HCT116 (cell line): ENCODE measurements at regions not wholly inside any gene's neighbourhood (a gene's known extent, or its start where the extent isn't known, plus 50 kb on each side); places are given as distances from the start of the nearest gene placed in this dataset.

Experiments used
- ATAC-seq: fragments of 200-7000 bp; cut with Tn5 transposase; 2 replicates; pipeline ENCODE4 v1.9.1; 2020; ENCODE audit warnings: mild to moderate bottlenecking, moderate library complexity
- BruUV-seq: library from RNA; stranded (reverse); fragments of 400-500 nt; replicated peaks from 2 replicates; lab custom pipeline; 2021; lab: Mats Ljungman, UMichigan
- CTCF ChIA-PET: fragments of 300-600 bp; sonication (Branson Sonifier 250); formaldehyde crosslinking; loops from one replicate; lab custom pipeline; 2021; ENCODE audit warnings: antibody characterized with exemption; lab: Charles Lee
- POLR2A ChIA-PET: fragments of 300-600, 350-600 bp; sonication (Branson Sonifier 250); formaldehyde crosslinking; loops from one replicate; lab custom pipeline; 2021; ENCODE audit warnings: antibody characterized with exemption; lab: Charles Lee
- RAD21 ChIA-PET, 2 experiments: fragments of 300-600 bp; sonication (Branson Sonifier 250); formaldehyde crosslinking; loops; one replicate each; lab custom pipeline; 2023; ENCODE audit warnings: low total read pairs in 2 of 2; ENCODE audit not compliant: uncharacterized antibody in 2 of 2, unreplicated experiment in 2 of 2, low non-redundant PET in 1 of 2; lab: Charles Lee
- DNase-seq: peaks from one replicate; pipeline ENCODE4 v3.0.0-alpha.2; 2010; ENCODE audit warnings: low read depth, low spot score
- H2AFZ ChIP-seq: fragments of 200-600 bp; shearing (Covaris generic), sonication (generic); 2 replicates; pipeline ENCODE4 v1.6.1; 2017; ENCODE audit warnings: low read depth, mixed run types, mixed read lengths, antibody characterized with exemption, low read length; ENCODE audit not compliant: poor library complexity, severe bottlenecking
- H3K27ac ChIP-seq: 2 replicates; pipeline ENCODE4 v1.5.1; 2012; ENCODE audit warnings: low read depth, low read length
- H3K27me3 ChIP-seq: fragments of 200-600 bp; sonication (generic); 2 replicates; pipeline ENCODE4 v1.6.1; 2016; ENCODE audit warnings: mixed run types, low read length, mixed read lengths; ENCODE audit not compliant: insufficient read depth
- H3K36me3 ChIP-seq, 2 experiments: fragments of 200-500 bp in 1 of 2; fragments of 200-600 bp in 1 of 2; sonication (Bioruptor generic) in 1 of 2; sonication (generic) in 1 of 2; 2 replicates each; pipeline versions ENCODE4 v1.5.1 to v1.6.1; 2014 to 2016; ENCODE audit warnings: low read length in 2 of 2, inconsistent platforms in 1 of 2, mixed read lengths in 1 of 2, mixed run types in 1 of 2; ENCODE audit not compliant: insufficient read depth in 2 of 2, control insufficient read depth in 1 of 2
- H3K4me1 ChIP-seq, 2 experiments: fragments of 200-600 bp in 1 of 2; sonication (generic) in 1 of 2; 2 replicates each; pipeline versions ENCODE4 v1.5.1 to v1.6.1; 2012 to 2017; ENCODE audit warnings: low read length in 2 of 2, inconsistent platforms in 1 of 2, mild to moderate bottlenecking in 1 of 2, mixed read lengths in 1 of 2, mixed run types in 1 of 2, moderate library complexity in 1 of 2; ENCODE audit not compliant: insufficient read depth in 2 of 2, control insufficient read depth in 1 of 2
- H3K4me2 ChIP-seq: fragments of 200-600 bp; sonication (generic); 2 replicates; pipeline ENCODE4 v1.6.1; 2017; ENCODE audit warnings: mixed run types, low read length, mixed read lengths
- H3K4me3 ChIP-seq, 2 experiments: fragments of 200-600 bp in 1 of 2; sonication (generic) in 1 of 2; replicated peaks in 1 of 2; 2 replicates each; pipeline ENCODE4 v1.5.1; 2011 to 2016; ENCODE audit warnings: low read length in 2 of 2, control low read depth in 1 of 2, low read depth in 1 of 2, mild to moderate bottlenecking in 1 of 2, mixed read lengths in 1 of 2, mixed run types in 1 of 2
- H3K79me2 ChIP-seq: fragments of 200-600 bp; sonication (generic); 2 replicates; pipeline ENCODE4 v1.6.1; 2017; ENCODE audit warnings: mild to moderate bottlenecking, mixed run types, low read length, moderate library complexity, mixed read lengths; ENCODE audit not compliant: insufficient read depth
- H3K9ac ChIP-seq: fragments of 200-600 bp; sonication (generic); 2 replicates; pipeline ENCODE4 v1.6.1; 2016; ENCODE audit warnings: low read length, mixed read lengths
- H3K9me2 ChIP-seq: fragments of 200-600 bp; sonication (generic), shearing (Covaris generic); 2 replicates; pipeline ENCODE4 v1.6.1; 2017; ENCODE audit warnings: mixed run types, mild to moderate bottlenecking, moderate library complexity; ENCODE audit not compliant: insufficient read depth
- H3K9me3 ChIP-seq, 2 experiments: fragments of 200-500 bp in 1 of 2; fragments of 200-600 bp in 1 of 2; sonication (Bioruptor generic) in 1 of 2; sonication (generic) in 1 of 2; 2 replicates each; pipeline ENCODE4 v1.6.1; 2014 to 2017; ENCODE audit warnings: low read length in 2 of 2, mixed read lengths in 2 of 2, inconsistent platforms in 1 of 2, low read depth in 1 of 2, mild to moderate bottlenecking in 1 of 2, mixed run types in 1 of 2, moderate library complexity in 1 of 2; ENCODE audit not compliant: control insufficient read depth in 1 of 2, insufficient read depth in 1 of 2
- H4K20me1 ChIP-seq: fragments of 200-600 bp; sonication (generic), shearing (Covaris generic); 2 replicates; pipeline ENCODE4 v1.6.1; 2017; ENCODE audit warnings: mixed run types, mild to moderate bottlenecking, moderate library complexity; ENCODE audit not compliant: insufficient read depth
- CBX3 ChIP-seq: IDR thresholded peaks from 2 replicates; pipeline ENCODE4 v1.6.1; 2012; ENCODE audit warnings: low read depth
- CEBPB ChIP-seq: IDR thresholded peaks from 2 replicates; pipeline ENCODE4 v1.6.1; 2012; ENCODE audit warnings: low read depth
- EGR1 ChIP-seq: IDR thresholded peaks from 2 replicates; pipeline ENCODE4 v1.6.1; 2012; ENCODE audit warnings: low read depth
- ELF1 ChIP-seq: IDR thresholded peaks from 2 replicates; pipeline ENCODE4 v1.6.1; 2012; ENCODE audit warnings: low read depth, borderline replicate concordance
- EZH2 ChIP-seq: fragments of 200-600 bp; sonication (generic); IDR thresholded peaks from 2 replicates; pipeline ENCODE4 v1.6.1; 2017; ENCODE audit warnings: antibody characterized with exemption, mixed run types
- EZH2phosphoT487 ChIP-seq: fragments of 200-600 bp; IDR thresholded peaks from 2 replicates; pipeline ENCODE4 v1.6.1; 2018; ENCODE audit warnings: antibody characterized with exemption, borderline replicate concordance
- FOSL1 ChIP-seq: IDR thresholded peaks from 2 replicates; pipeline ENCODE4 v1.6.1; 2012; ENCODE audit warnings: low read depth
- JUND ChIP-seq: IDR thresholded peaks from 2 replicates; pipeline ENCODE4 v1.6.1; 2012
- POLR2A ChIP-seq: IDR thresholded peaks from 2 replicates; pipeline ENCODE4 v1.7.0; 2011; ENCODE audit warnings: borderline replicate concordance; ENCODE audit not compliant: insufficient read depth, insufficient read length; ENCODE audit errors: extremely low read depth
- POLR2AphosphoS5 ChIP-seq: IDR thresholded peaks from 2 replicates; pipeline ENCODE4 v1.6.1; 2011; ENCODE audit warnings: mild to moderate bottlenecking, low read depth, low read length, moderate library complexity
- RAD21 ChIP-seq: IDR thresholded peaks from 2 replicates; pipeline ENCODE4 v1.6.1; 2012; ENCODE audit warnings: low read depth, mild to moderate bottlenecking
- SIN3A ChIP-seq: IDR thresholded peaks from 2 replicates; pipeline ENCODE4 v1.6.1; 2012; ENCODE audit warnings: low read depth
- SP1 ChIP-seq: IDR thresholded peaks from 2 replicates; pipeline ENCODE4 v1.6.1; 2012; ENCODE audit warnings: low read depth
- SRF ChIP-seq: IDR thresholded peaks from 2 replicates; pipeline ENCODE4 v1.6.1; 2012; ENCODE audit warnings: low read depth
- TCF7L2 ChIP-seq: IDR thresholded peaks from 2 replicates; pipeline ENCODE4 v1.7.0; 2011; ENCODE audit warnings: borderline replicate concordance, inconsistent platforms; ENCODE audit not compliant: insufficient read depth, insufficient read length; ENCODE audit errors: extremely low read depth
- ZFX ChIP-seq: fragments of 450-650 bp; IDR thresholded peaks from 2 replicates; pipeline ENCODE4 v1.6.1; 2017
- ZNF274 ChIP-seq: fragments of 200-500 bp; sonication (Bioruptor generic); IDR thresholded peaks from 2 replicates; pipeline ENCODE4 v1.6.1; 2014; ENCODE audit warnings: mild to moderate bottlenecking, low read depth, low read length, inconsistent platforms
- intact Hi-C: fragments of 100-400 bp; cut with micrococcal nuclease; formaldehyde crosslinking; loops from 2 replicates; pipeline ENCODE4 v1.10.0; 2022
- TF ChIP-seq, protein P1 (sequence below): IDR thresholded peaks from 2 replicates; pipeline ENCODE4 v1.6.1; 2012
- TF ChIP-seq, protein P2 (sequence below): IDR thresholded peaks from 2 replicates; pipeline ENCODE4 v1.6.1; 2012; ENCODE audit warnings: low read depth
- TF ChIP-seq, protein P3 (sequence below), 3 experiments: fragments of 200-600 bp in 1 of 3; sonication (generic) in 1 of 3; IDR thresholded peaks in 2 of 3; conservative IDR thresholded peaks in 1 of 3; 2 replicates each; pipeline ENCODE4 v1.5.1; 2012 to 2017; ENCODE audit warnings: low read depth in 2 of 3, low read length in 2 of 3, antibody characterized with exemption in 1 of 3, borderline replicate concordance in 1 of 3, control low read depth in 1 of 3, mild to moderate bottlenecking in 1 of 3, mixed read lengths in 1 of 3, mixed run types in 1 of 3, moderate library complexity in 1 of 3; ENCODE audit not compliant: insufficient read depth in 1 of 3

DNA sequence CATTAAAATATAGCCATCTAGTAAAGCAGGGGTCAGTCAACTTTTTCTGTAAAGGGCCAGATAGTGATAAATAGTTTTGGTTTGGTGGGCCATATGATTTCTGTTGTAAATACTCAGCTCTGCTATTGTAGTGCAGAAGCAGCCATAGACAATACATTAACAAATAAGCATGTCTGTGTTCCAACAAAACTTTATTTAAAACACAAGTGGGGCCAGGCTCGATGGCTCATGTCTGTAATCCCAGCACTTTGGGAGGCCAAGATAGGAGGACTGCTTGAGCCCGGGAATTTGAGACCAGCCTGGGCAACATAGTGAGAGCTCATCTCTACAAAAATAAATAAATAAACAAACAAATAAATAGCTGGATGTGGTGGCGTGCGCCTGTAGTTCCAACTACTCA, 60.8 kb upstream of the TANC2 start (continued):
- no peak for TF ChIP-seq POLR2AphosphoS5
- TF ChIP-seq SIN3A: no peak

DNA sequence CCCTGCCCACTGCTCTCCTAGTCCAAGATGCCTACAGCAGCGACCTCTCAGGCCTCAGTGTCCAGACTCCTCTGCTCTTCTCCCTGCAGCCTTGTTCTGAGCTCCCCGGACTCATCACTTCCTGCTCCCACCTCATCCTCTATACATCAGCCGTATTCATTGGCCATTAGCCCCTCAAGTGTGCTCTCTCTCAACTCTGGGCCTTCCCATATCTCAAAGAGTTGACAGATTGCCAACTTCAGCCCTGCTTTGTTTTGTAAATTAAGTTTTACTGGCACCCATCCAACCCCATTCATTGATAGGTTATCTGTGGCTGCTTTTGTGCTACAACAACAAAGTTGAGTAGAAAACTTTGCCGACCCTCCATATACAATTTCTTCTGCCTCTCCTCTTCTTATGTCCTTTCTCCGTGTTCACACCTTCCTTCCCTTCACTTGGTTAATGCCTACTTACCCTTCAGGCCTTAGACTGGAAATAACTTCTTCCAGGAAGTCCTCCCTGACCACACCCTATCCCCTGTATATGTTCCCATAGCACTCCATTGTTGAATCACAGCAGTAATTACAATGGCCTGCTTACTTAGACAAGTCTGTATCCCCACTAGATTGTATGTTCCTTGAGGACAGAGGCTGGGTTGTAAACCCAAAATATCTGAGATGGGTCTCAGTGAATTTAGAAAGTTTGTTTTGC, 63.4 kb upstream of the TANC2 start:
- no peak for DNase-seq
- H3K9ac ChIP-seq: no peak overlapping the region
- H3K79me2 ChIP-seq: no peaks in the 10 kb centered on the region
- TF ChIP-seq EZH2: no peak
- TF ChIP-seq, protein P1, sequence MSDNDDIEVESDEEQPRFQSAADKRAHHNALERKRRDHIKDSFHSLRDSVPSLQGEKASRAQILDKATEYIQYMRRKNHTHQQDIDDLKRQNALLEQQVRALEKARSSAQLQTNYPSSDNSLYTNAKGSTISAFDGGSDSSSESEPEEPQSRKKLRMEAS: no peak
- no peak for TF ChIP-seq POLR2AphosphoS5
- TF ChIP-seq, protein P2, sequence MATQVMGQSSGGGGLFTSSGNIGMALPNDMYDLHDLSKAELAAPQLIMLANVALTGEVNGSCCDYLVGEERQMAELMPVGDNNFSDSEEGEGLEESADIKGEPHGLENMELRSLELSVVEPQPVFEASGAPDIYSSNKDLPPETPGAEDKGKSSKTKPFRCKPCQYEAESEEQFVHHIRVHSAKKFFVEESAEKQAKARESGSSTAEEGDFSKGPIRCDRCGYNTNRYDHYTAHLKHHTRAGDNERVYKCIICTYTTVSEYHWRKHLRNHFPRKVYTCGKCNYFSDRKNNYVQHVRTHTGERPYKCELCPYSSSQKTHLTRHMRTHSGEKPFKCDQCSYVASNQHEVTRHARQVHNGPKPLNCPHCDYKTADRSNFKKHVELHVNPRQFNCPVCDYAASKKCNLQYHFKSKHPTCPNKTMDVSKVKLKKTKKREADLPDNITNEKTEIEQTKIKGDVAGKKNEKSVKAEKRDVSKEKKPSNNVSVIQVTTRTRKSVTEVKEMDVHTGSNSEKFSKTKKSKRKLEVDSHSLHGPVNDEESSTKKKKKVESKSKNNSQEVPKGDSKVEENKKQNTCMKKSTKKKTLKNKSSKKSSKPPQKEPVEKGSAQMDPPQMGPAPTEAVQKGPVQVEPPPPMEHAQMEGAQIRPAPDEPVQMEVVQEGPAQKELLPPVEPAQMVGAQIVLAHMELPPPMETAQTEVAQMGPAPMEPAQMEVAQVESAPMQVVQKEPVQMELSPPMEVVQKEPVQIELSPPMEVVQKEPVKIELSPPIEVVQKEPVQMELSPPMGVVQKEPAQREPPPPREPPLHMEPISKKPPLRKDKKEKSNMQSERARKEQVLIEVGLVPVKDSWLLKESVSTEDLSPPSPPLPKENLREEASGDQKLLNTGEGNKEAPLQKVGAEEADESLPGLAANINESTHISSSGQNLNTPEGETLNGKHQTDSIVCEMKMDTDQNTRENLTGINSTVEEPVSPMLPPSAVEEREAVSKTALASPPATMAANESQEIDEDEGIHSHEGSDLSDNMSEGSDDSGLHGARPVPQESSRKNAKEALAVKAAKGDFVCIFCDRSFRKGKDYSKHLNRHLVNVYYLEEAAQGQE: no peak
- TF ChIP-seq SP1: no peak
- no peak for TF ChIP-seq POLR2A
- TF ChIP-seq EZH2phosphoT487: no peak
- TF ChIP-seq CBX3: no peak
- no peak for TF ChIP-seq TCF7L2
- no peak for TF ChIP-seq EGR1
- no peak for TF ChIP-seq ZFX
- TF ChIP-seq ZNF274: no peak
- no peak for TF ChIP-seq RAD21
- no peak for TF ChIP-seq JUND
- TF ChIP-seq CEBPB: no peak
- TF ChIP-seq, protein P3, sequence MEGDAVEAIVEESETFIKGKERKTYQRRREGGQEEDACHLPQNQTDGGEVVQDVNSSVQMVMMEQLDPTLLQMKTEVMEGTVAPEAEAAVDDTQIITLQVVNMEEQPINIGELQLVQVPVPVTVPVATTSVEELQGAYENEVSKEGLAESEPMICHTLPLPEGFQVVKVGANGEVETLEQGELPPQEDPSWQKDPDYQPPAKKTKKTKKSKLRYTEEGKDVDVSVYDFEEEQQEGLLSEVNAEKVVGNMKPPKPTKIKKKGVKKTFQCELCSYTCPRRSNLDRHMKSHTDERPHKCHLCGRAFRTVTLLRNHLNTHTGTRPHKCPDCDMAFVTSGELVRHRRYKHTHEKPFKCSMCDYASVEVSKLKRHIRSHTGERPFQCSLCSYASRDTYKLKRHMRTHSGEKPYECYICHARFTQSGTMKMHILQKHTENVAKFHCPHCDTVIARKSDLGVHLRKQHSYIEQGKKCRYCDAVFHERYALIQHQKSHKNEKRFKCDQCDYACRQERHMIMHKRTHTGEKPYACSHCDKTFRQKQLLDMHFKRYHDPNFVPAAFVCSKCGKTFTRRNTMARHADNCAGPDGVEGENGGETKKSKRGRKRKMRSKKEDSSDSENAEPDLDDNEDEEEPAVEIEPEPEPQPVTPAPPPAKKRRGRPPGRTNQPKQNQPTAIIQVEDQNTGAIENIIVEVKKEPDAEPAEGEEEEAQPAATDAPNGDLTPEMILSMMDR (IDR thresholded peaks at IDR 0.05 in 2 of 3, conservative IDR thresholded peaks at IDR 0.05 in 1 of 3; ENCODE audit: borderline replicate concordance in 1 of 3, insufficient read depth in 1 of 3, low read depth in 2 of 3, low read length in 2 of 3): no peak
- TF ChIP-seq FOSL1: no peak
- no peak for TF ChIP-seq ELF1
- no peak for TF ChIP-seq SRF
- TF ChIP-seq, all 23 proteins: peak for 0
- H3K4me2 ChIP-seq: no peak overlapping the region
- H3K9me3 ChIP-seq: no peaks in the 10 kb centered on the region
- H3K27ac ChIP-seq: no peak overlapping the region
- H3K36me3 ChIP-seq: no peaks in the 10 kb centered on the region
- H3K27me3 ChIP-seq: no peaks in the 10 kb centered on the region
- intact Hi-C loops: no loop called here
- ChIA-PET RAD21 (no interaction called here), POLR2A (no interaction called here), CTCF (no interaction called here)
- no peaks in the 10 kb centered on the region for H4K20me1 ChIP-seq
- H3K4me3 ChIP-seq: no peak overlapping the region
- BruUV-seq: no TSS peak
- no peak overlapping the region for H2AFZ ChIP-seq
- ATAC-seq: no peak
- H3K4me1 ChIP-seq: no peaks in the 10 kb centered on the region
- H3K9me2 ChIP-seq: no peaks in the 10 kb centered on the region
